AG04449 (cell line): ENCODE measurements at regions not wholly inside any gene's neighbourhood (a gene's known extent, or its start where the extent isn't known, plus 50 kb on each side); places are given as distances from the start of the nearest gene placed in this dataset.

Experiments
- CTCF ChIA-PET: fragments of 350-600 bp; formaldehyde crosslinking; extraction: SDS; loops from one replicate; lab custom pipeline; 2021; ENCODE audit warnings: antibody characterized with exemption; lab: Yijun Ruan, JAX
- POLR2A ChIA-PET: fragments of 400-600, 350-600 bp; formaldehyde crosslinking; extraction: SDS; loops from one replicate; lab custom pipeline; 2020; ENCODE audit warnings: antibody characterized with exemption, inconsistent platforms; lab: Yijun Ruan, JAX
- DNase-seq: peaks from one replicate; pipeline ENCODE4 v3.0.0-alpha.2; 2010; ENCODE audit warnings: low read depth, low spot score
- H3K4me3 ChIP-seq: 2 replicates; pipeline ENCODE4 v1.5.1; 2011; ENCODE audit warnings: low read depth, mild to moderate bottlenecking, control low read depth, low read length
- TF ChIP-seq, protein P1 (sequence below): IDR thresholded peaks from one replicate; pipeline ENCODE4 v1.5.1; 2011; ENCODE audit warnings: mild to moderate bottlenecking, moderate library complexity, low read length, control low read depth, inconsistent platforms; ENCODE audit not compliant: insufficient read depth; ENCODE audit errors: missing control alignments

- TF ChIP-seq, protein P1, sequence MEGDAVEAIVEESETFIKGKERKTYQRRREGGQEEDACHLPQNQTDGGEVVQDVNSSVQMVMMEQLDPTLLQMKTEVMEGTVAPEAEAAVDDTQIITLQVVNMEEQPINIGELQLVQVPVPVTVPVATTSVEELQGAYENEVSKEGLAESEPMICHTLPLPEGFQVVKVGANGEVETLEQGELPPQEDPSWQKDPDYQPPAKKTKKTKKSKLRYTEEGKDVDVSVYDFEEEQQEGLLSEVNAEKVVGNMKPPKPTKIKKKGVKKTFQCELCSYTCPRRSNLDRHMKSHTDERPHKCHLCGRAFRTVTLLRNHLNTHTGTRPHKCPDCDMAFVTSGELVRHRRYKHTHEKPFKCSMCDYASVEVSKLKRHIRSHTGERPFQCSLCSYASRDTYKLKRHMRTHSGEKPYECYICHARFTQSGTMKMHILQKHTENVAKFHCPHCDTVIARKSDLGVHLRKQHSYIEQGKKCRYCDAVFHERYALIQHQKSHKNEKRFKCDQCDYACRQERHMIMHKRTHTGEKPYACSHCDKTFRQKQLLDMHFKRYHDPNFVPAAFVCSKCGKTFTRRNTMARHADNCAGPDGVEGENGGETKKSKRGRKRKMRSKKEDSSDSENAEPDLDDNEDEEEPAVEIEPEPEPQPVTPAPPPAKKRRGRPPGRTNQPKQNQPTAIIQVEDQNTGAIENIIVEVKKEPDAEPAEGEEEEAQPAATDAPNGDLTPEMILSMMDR: no peak
- POLR2A ChIA-PET: no interaction called here
- CTCF ChIA-PET: interaction anchor here (0.7 to 1.8 kb wide), 2 partner anchors 10 to 1729 kb away, joined by 3 to 6 read pairs; no protein-coding TSS in a partner anchor
- H3K4me3 ChIP-seq: no peak overlapping the region
- DNase-seq: no peak
These were observed 137.4 kb upstream of the AGA start for GRCh38 chr4:177579649-177580048.

- TF ChIP-seq, protein P1: no peak
These were observed 140.8 kb upstream of the AGA start for GRCh38 chr4:177582992-177583391.

DNA sequence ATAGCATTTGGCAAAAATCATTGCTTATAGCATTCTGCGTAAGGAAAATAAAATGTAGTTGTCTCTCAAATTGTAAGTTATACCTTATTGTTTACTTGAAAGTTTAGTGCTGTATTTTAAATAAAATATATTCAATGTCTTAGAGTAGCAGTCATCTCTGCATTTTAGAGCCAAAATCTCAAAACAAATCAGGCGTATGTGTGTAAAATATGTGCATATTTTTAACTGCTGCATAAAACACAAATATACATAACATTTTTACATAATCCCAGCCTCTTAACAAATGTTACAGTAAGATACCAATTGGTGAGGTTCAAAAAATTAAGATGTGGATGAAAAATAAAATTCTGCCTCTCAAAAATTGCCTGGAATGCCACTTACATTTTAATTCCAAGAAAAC lies 145.8 kb upstream of the AGA start:
- ChIA-PET CTCF (no interaction called here), POLR2A (no interaction called here)
- no peak overlapping the region for H3K4me3 ChIP-seq
- no peak for DNase-seq
- TF ChIP-seq, protein P1: no peak

More at GRCh38 chr4:177582992-177583391, 140.8 kb upstream of the AGA start:
- ChIA-PET CTCF (no interaction called here), POLR2A (no interaction called here)
- no peak for DNase-seq
- no peak overlapping the region for H3K4me3 ChIP-seq

DNA sequence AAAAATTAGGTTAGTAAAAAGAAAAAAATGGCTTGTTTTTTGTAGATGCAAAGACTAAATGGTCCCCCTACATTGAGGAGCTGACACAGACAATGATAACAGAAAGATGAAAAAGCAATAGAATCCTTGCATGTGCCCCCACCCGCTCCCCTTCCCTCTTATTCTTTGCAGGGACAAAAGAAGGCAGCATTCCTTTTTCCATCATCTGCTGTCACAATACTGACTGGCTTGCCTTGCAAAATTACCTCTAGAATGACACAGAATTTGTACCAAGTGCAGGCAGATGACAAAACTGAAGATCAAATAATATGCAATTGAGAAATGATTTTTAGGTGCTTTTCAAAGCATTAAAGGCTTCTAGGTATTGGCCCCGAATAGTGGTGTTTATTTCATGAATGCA lies 153.1 kb upstream of the AGA start:
- no peak for DNase-seq
- H3K4me3 ChIP-seq: no peak overlapping the region
- POLR2A ChIA-PET: no interaction called here
- TF ChIP-seq, protein P1: no peak
- CTCF ChIA-PET: no interaction called here

- TF ChIP-seq, protein P1: no peak
- CTCF ChIA-PET: no interaction called here
- POLR2A ChIA-PET: no interaction called here
- H3K4me3 ChIP-seq: no peak overlapping the region
- DNase-seq: peak; percentile 3
These were observed 153.8 kb upstream of the AGA start for GRCh38 chr4:177596035-177596434.

GRCh38 chr4:177596991-177597390 lies 154.8 kb upstream of the AGA start:
- ChIA-PET POLR2A (no interaction called here), CTCF (no interaction called here)
- no peak overlapping the region for H3K4me3 ChIP-seq
- TF ChIP-seq, protein P1: no peak
- DNase-seq: no peak
